Liver (tissue), 8 donors: ENCODE measurements at regions not wholly inside any gene's neighbourhood (a gene's known extent, or its start where the extent isn't known, plus 50 kb on each side); places are given as distances from the start of the nearest gene placed in this dataset.

Source experiments
- DNase-seq: peaks from one replicate; pipeline ENCODE4 v3.0.0-alpha.2; 2017; ENCODE audit warnings: low spot score
- H3K27ac ChIP-seq, 2 donors: one replicate each; pipeline ENCODE4 v1.7.0; 2013; ENCODE audit warnings: inconsistent platforms in 2 of 2, low read length in 2 of 2, control low read depth in 1 of 2, low read depth in 1 of 2, mild to moderate bottlenecking in 1 of 2
- H3K27me3 ChIP-seq, 4 donors: one replicate each; pipeline versions ENCODE4 v1.6.1 to v1.7.0; 2013; ENCODE audit warnings: low read length in 3 of 4, inconsistent platforms in 1 of 4, mild to moderate bottlenecking in 1 of 4, moderate library complexity in 1 of 4; ENCODE audit not compliant: control insufficient read depth in 4 of 4, insufficient read depth in 4 of 4
- H3K36me3 ChIP-seq, 4 donors: one replicate each; pipeline versions ENCODE4 v1.6.1 to v1.7.0; 2013; ENCODE audit warnings: low read length in 3 of 4, mild to moderate bottlenecking in 3 of 4, low read depth in 1 of 4, moderate library complexity in 1 of 4; ENCODE audit not compliant: control insufficient read depth in 4 of 4, insufficient read depth in 3 of 4
- H3K4me1 ChIP-seq, 4 donors: one replicate each; pipeline versions ENCODE4 v1.6.1 to v1.7.0; 2013; ENCODE audit warnings: low read length in 3 of 4, mild to moderate bottlenecking in 3 of 4, moderate library complexity in 1 of 4; ENCODE audit not compliant: control insufficient read depth in 4 of 4, insufficient read depth in 4 of 4
- H3K4me3 ChIP-seq, 3 donors: one replicate each; pipeline versions ENCODE4 v1.6.1 to v1.7.0; 2013; ENCODE audit warnings: low read length in 3 of 3, control low read depth in 1 of 3, low read depth in 1 of 3, mild to moderate bottlenecking in 1 of 3
- H3K9ac ChIP-seq, 2 donors: one replicate each; pipeline ENCODE4 v1.7.0; 2013; ENCODE audit warnings: low read length in 2 of 2, mild to moderate bottlenecking in 2 of 2, moderate library complexity in 2 of 2, control low read depth in 1 of 2, low read depth in 1 of 2
- H3K9me3 ChIP-seq, 4 donors: one replicate each; pipeline versions ENCODE4 v1.6.1 to v1.7.0; 2013; ENCODE audit warnings: low read length in 3 of 4; ENCODE audit not compliant: control insufficient read depth in 4 of 4
- ATF3 ChIP-seq: IDR thresholded peaks from 2 replicates; pipeline ENCODE4 v1.6.1; 2016; ENCODE audit warnings: antibody characterized with exemption
- CTCF ChIP-seq: fragments of 150-350 bp; IDR thresholded peaks from 2 replicates; pipeline ENCODE4 v1.5.1; 2017; ENCODE audit warnings: improper control_type of control experiment, low read depth, low read length; ENCODE audit not compliant: missing input control
- EGR1 ChIP-seq, 2 donors: IDR thresholded peaks; 2 replicates each; pipeline ENCODE4 v1.6.1; 2016 to 2018; ENCODE audit warnings: antibody characterized with exemption in 2 of 2, low read depth in 2 of 2
- FOXA1 ChIP-seq: IDR thresholded peaks from 2 replicates; pipeline ENCODE4 v1.6.1; 2016; ENCODE audit warnings: antibody characterized with exemption
- FOXA2 ChIP-seq: IDR thresholded peaks from 2 replicates; pipeline ENCODE4 v1.6.1; 2016; ENCODE audit warnings: antibody characterized with exemption
- GABPA ChIP-seq, 2 donors: IDR thresholded peaks in 1 of 2; conservative IDR thresholded peaks in 1 of 2; 2 replicates each; pipeline ENCODE4 v1.6.1; 2016; ENCODE audit warnings: antibody characterized with exemption in 2 of 2, mild to moderate bottlenecking in 1 of 2, moderate library complexity in 1 of 2
- HNF4A ChIP-seq, 2 donors: conservative IDR thresholded peaks; 2 replicates each; pipeline ENCODE4 v1.6.1; 2016; ENCODE audit warnings: antibody characterized with exemption in 2 of 2, mild to moderate bottlenecking in 2 of 2
- HNF4G ChIP-seq: IDR thresholded peaks from 2 replicates; pipeline ENCODE4 v1.6.1; 2016; ENCODE audit warnings: antibody characterized with exemption
- JUND ChIP-seq, 2 donors: IDR thresholded peaks; 2 replicates each; pipeline ENCODE4 v1.6.1; 2016; ENCODE audit warnings: antibody characterized with exemption in 2 of 2
- MAX ChIP-seq: IDR thresholded peaks from 2 replicates; pipeline ENCODE4 v1.6.1; 2016; ENCODE audit warnings: antibody characterized with exemption
- NR2F2 ChIP-seq: IDR thresholded peaks from 2 replicates; pipeline ENCODE4 v1.6.1; 2016; ENCODE audit warnings: antibody characterized with exemption
- RAD21 ChIP-seq, 2 donors: IDR thresholded peaks; 2 replicates each; pipeline ENCODE4 v1.6.1; 2016; ENCODE audit warnings: antibody characterized with exemption in 2 of 2, mild to moderate bottlenecking in 2 of 2
- REST ChIP-seq: IDR thresholded peaks from 2 replicates; pipeline ENCODE4 v1.6.1; 2016; ENCODE audit warnings: antibody characterized with exemption, mild to moderate bottlenecking
- RXRA ChIP-seq, 2 donors: IDR thresholded peaks; 2 replicates each; pipeline ENCODE4 v1.6.1; 2017 to 2018; ENCODE audit warnings: antibody characterized with exemption in 2 of 2, mild to moderate bottlenecking in 1 of 2
- SP1 ChIP-seq: IDR thresholded peaks from 2 replicates; pipeline ENCODE4 v1.6.1; 2018; ENCODE audit warnings: antibody characterized with exemption, mild to moderate bottlenecking
- TAF1 ChIP-seq: conservative IDR thresholded peaks from 2 replicates; pipeline ENCODE4 v1.6.1; 2016; ENCODE audit warnings: antibody characterized with exemption, mild to moderate bottlenecking
- YY1 ChIP-seq: IDR thresholded peaks from 2 replicates; pipeline ENCODE4 v1.6.1; 2016; ENCODE audit warnings: antibody characterized with exemption, mild to moderate bottlenecking
- ZBTB33 ChIP-seq: IDR thresholded peaks from 2 replicates; pipeline ENCODE4 v1.6.1; 2016; ENCODE audit warnings: antibody characterized with exemption
- WGBS: extraction: QIAGEN DNeasy Blood & Tissue Kit; methylation state at CpG from one replicate; pipeline ENCODE4 v1.1.7; 2013; 5-methylcytosine and 5-hydroxymethylcytosine counted together
- donor health status: healthy.
- donor health status: healthy.
- donor health status: healthy.
- donor health status: healthy.
- donor health status: healthy.

- no peak overlapping the region for H3K4me3 ChIP-seq
- H3K9ac ChIP-seq = no peak overlapping the region
- H3K36me3 ChIP-seq = no peaks in the 10 kb centered on the region
- H3K27ac ChIP-seq = no peak overlapping the region
- H3K27me3 ChIP-seq = peaks cover 0 to 3% (median 0%) of the 10 kb centered on the region in 4 donors
- WGBS = 82% methylated on average over 7 of the region's 7 CpGs
- TF ChIP-seq FOXA2 (no peak), ZBTB33 (no peak), RXRA (IDR thresholded peaks at IDR 0.05) (no peak), ATF3 (no peak), EGR1 (IDR thresholded peaks at IDR 0.05; ENCODE audit: low read depth in 2 of 2) (no peak), GABPA (IDR thresholded peaks at IDR 0.05 in 1 of 2, conservative IDR thresholded peaks at IDR 0.05 in 1 of 2) (no peak), JUND (IDR thresholded peaks at IDR 0.05) (no peak), RAD21 (IDR thresholded peaks at IDR 0.05) (no peak), FOXA1 (no peak), CTCF (no peak), TAF1 (no peak), MAX (no peak), NR2F2 (no peak), YY1 (no peak), HNF4G (no peak)
- H3K4me1 ChIP-seq = no peaks in the 10 kb centered on the region
- no peak for DNase-seq
- no peaks in the 10 kb centered on the region for H3K9me3 ChIP-seq
Observed at GRCh38 chr1:55968661-55969060, 610.7 kb downstream of the PLPP3 start.

- no peak overlapping the region for H3K9ac ChIP-seq
- H3K27me3 ChIP-seq = peaks cover 0 to 3% (median 0%) of the 10 kb centered on the region in 4 donors
- H3K36me3 ChIP-seq = no peaks in the 10 kb centered on the region
- no peak for TF ChIP-seq GABPA (IDR thresholded peaks at IDR 0.05 in 1 of 2, conservative IDR thresholded peaks at IDR 0.05 in 1 of 2)
- TF ChIP-seq CTCF = no peak
- TF ChIP-seq TAF1 = no peak
- TF ChIP-seq FOXA1 = no peak
- TF ChIP-seq FOXA2 = no peak
- TF ChIP-seq HNF4G = no peak
- TF ChIP-seq JUND (IDR thresholded peaks at IDR 0.05) = no peak
- no peak for TF ChIP-seq REST
- no peak for TF ChIP-seq RAD21 (IDR thresholded peaks at IDR 0.05)
- no peak for TF ChIP-seq MAX
- no peak for TF ChIP-seq EGR1 (IDR thresholded peaks at IDR 0.05; ENCODE audit: low read depth in 2 of 2)
- no peak for TF ChIP-seq HNF4A (conservative IDR thresholded peaks at IDR 0.05)
- no peak for TF ChIP-seq RXRA (IDR thresholded peaks at IDR 0.05)
- TF ChIP-seq NR2F2 = no peak
- no peak for TF ChIP-seq ZBTB33
- TF ChIP-seq SP1 = no peak
- TF ChIP-seq ATF3 = no peak
- no peak for TF ChIP-seq YY1
- H3K4me1 ChIP-seq = no peaks in the 10 kb centered on the region
- H3K4me3 ChIP-seq = no peak overlapping the region
- no peak for DNase-seq
- H3K27ac ChIP-seq = no peak overlapping the region
- 74% methylated on average over 5 of the region's 5 CpGs for WGBS
- no peaks in the 10 kb centered on the region for H3K9me3 ChIP-seq
Observed at GRCh38 chr1:55965981-55966461, 613.3 kb downstream of the PLPP3 start.
